ENCODE measurements at regions not wholly inside any gene's neighbourhood (a gene's known extent, or its start where the extent isn't known, plus 50 kb on each side); places are given as distances from the start of the nearest gene placed in this dataset.

- no peak for DNase-seq (ENCODE audit: low spot score)
Observed at GRCh38 chr20:39106791-39107190, 144.6 kb downstream of the DHX35 start.

DNA sequence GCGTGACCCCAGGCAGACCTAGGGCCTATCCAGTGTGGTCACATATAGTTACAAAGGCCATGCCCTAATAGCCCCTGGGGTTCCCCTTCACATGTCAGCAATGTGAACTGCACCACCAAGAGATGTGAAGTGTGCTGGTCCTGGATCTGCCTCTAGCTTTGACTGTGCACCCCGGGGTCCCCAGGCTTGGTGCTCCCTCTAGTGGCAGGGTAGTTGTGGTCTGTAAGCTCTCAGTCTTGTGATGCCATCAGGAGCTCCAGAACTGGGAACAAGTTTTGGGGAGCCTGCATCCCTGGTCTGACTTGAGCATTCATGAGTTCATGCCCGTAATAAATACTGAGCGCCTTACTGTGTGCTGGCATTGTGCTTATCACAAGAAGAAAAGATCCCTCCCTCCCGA lies 143.4 kb downstream of the DHX35 start:
- no peak for DNase-seq (ENCODE audit: low spot score)

DNA sequence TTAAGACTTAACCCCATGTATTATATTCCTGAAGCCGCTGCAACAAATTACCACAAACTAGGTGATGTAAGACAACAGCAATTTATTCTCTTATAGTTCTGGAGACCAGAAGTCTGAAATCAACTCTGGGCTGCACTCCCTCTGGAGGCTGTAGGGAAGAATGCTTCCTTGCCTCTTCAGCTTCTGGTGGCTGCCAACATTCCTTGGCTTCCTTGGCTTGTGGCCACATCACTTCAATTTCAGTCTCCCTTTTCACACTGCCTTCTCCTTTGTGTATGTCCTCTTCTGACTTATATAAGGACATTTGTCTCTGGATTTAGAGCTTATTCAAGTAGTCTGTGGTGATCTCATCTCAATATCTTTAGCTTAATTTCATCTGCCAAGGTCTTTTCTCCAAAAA lies 141.6 kb downstream of the DHX35 start:
- DNase-seq (ENCODE audit: low spot score): no peak

GRCh38 chr20:39103305-39103704 lies 141.2 kb downstream of the DHX35 start:
- no peak for DNase-seq (ENCODE audit: low spot score)

DNA sequence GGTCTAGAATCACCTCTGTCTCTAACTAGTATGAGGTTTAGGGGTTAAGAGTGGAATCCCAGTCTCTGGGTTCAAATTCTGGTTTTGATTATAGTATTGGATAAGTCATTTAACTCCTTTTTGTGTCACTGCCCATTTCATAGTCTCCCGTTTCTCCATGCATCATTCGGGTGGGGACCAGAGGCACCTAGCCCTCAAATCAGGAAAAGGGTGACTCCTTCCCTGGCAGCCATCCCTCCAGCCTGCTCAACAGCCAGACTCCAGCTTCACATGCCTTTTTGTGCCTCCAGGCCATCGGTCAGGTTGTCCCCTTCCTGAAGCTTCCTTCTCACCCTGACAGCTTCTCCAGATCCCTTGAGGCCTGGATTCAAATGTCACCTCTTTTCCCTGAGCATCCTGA lies 139.8 kb downstream of the DHX35 start:
- no peak for DNase-seq (ENCODE audit: low spot score)

GRCh38 chr20:39100691-39101090 lies 138.5 kb downstream of the DHX35 start:
- DNase-seq (ENCODE audit: low spot score): no peak

DNA sequence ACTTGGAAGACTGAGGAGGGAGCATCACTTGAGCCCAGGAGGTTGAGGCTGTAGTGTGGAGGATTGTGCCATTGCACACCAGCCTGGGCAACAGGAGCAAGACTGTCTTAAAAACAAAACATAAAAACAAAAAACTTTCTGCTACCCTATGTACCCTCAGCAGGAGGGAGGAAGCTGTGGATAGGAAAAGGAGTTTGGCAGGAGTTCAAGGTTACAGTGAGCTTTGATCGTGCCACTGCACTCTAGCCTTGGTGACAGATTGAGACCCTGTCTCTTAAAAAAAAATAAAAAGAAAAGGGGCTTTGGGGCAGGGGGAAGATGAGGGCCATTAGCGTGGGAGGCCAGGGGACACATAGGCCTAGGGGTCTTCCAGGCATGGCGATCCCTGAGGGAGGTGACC lies 135.7 kb downstream of the DHX35 start:
- DNase-seq (ENCODE audit: low spot score): no peak

- no peak for DNase-seq (ENCODE audit: low spot score)
Observed at GRCh38 chr20:39095870-39096269, 133.7 kb downstream of the DHX35 start.

DNA sequence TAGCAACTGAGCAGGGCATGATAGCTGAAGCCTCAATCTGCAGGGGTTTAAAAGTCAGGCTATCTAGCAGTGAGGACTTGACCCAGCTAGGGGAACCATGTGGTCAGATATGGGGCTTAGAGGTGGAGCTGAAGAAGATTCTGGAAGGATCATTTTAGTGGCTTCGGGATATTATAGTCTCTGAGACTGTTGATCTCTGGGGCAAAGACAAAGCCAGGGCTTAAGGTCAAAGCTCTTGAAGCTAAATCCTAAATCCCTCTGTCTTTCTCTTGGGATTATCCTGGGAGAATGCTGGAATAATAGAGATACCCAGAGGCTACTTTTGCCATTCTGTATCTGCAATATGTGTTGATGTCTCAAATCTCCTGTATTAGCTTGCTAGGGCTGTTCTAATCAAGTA lies 132.2 kb downstream of the DHX35 start:
- no peak for DNase-seq (ENCODE audit: low spot score)

GRCh38 chr20:39092733-39093410 lies 130.7 kb downstream of the DHX35 start:
- DNase-seq (ENCODE audit: low spot score): no peak

GRCh38 chr20:39090906-39091305 lies 128.8 kb downstream of the DHX35 start:
- no peak for DNase-seq (ENCODE audit: low spot score)

DNA sequence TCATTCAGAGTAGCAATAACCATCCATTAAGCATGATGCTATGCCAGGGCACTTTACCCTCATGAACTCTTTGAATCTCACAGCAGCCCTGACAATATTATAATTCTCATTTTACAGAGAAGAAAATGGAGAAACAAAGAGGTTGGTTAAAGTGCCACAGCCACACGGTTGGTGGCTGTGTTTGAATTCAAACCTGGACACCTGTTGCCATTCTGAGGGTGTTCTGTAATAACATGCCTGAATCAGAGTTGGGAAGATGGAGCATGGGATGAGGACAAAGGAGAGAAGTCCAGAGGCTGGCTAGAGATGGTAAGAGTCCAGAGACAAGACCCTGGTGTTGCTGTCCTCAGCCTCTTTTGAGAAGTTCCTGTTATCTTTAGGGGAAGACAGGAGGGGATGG lies 127.7 kb downstream of the DHX35 start:
- no peak for DNase-seq (ENCODE audit: low spot score)

Measured in putamen (tissue), 1 donor.